T-helper 1 cell treated with Interleukin-12 subunit alpha and Interleukin-12 subunit beta and Interleukin-4 antibody, amounts not matched to agents 30 μg/mL and 1 μg/mL, for 36 hours (primary cell): ENCODE measurements at regions not wholly inside any gene's neighbourhood (a gene's known extent, or its start where the extent isn't known, plus 50 kb on each side); places are given as distances from the start of the nearest gene placed in this dataset.

Experiments
- H3K27ac Mint-ChIP-seq: one replicate; pipeline ENCODE4 v1.8.0; 2021; ENCODE audit warnings: mild to moderate bottlenecking, mixed read lengths
- H3K27me3 Mint-ChIP-seq: one replicate; pipeline ENCODE4 v1.8.0; 2021; ENCODE audit warnings: low read depth, mixed read lengths
- H3K36me3 Mint-ChIP-seq: one replicate; pipeline ENCODE4 v1.8.0; 2021; ENCODE audit warnings: low read depth, mixed read lengths
- H3K4me1 Mint-ChIP-seq: one replicate; pipeline ENCODE4 v1.8.0; 2021; ENCODE audit warnings: low read depth, mixed read lengths
- H3K4me3 Mint-ChIP-seq: one replicate; pipeline ENCODE4 v1.8.0; 2021; ENCODE audit warnings: mild to moderate bottlenecking, moderate library complexity, mixed read lengths
- H3K9me3 Mint-ChIP-seq: one replicate; pipeline ENCODE4 v1.8.0; 2021; ENCODE audit warnings: mixed read lengths

DNA sequence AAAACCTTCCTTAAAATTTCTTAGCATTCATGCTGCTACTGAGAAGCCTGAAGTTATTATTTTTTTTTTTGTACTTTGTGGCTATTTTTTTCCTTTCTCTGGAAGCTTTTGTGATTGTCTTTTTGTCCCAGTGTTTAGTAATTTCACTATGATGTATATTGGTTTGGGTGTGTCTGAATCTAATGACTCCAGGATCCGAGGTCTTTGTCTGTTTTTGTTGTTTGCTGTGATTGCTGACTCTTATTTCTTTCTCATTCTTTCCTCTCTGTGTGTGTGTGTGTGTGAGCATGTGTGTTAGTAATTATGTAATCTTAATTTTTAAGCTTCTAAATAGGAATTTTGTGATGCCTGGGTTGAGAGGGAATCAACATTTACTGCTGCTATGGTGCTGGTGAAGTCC, 152.0 kb downstream of the RAP2B start:
- no peak overlapping the region for H3K4me3 Mint-ChIP-seq
- H3K27me3 Mint-ChIP-seq, result no peaks in the 10 kb centered on the region
- H3K4me1 Mint-ChIP-seq, result peaks cover 13% of the 10 kb centered on the region
- H3K9me3 Mint-ChIP-seq, result peaks cover 8% of the 10 kb centered on the region
- H3K27ac Mint-ChIP-seq, result no peak overlapping the region
- no peaks in the 10 kb centered on the region for H3K36me3 Mint-ChIP-seq

DNA sequence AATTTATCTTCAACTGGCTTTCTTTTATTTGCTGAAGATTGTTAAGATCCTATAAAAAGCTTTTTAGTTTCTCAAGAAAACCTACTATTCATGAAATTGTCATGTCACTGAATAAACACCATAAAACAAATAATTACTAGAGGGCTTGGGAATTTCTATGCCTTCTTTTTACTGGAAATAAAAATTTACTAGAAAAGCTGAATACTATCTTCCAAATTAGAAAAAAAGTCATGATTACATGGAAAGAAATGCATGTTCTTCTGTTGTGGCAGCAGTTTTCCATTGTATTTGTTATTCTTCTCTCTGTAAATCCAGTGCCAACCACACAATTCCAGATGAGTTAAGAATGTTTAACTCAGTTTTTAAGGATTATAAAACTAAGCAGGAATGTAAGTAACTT, 153.8 kb downstream of the RAP2B start:
- Mint-ChIP-seq H3K36me3 (no peaks in the 10 kb centered on the region), H3K27me3 (no peaks in the 10 kb centered on the region), H3K4me1 (peaks cover 19% of the 10 kb centered on the region), H3K4me3 (no peak overlapping the region), H3K9me3 (peaks cover 8% of the 10 kb centered on the region), H3K27ac (no peak overlapping the region)

DNA sequence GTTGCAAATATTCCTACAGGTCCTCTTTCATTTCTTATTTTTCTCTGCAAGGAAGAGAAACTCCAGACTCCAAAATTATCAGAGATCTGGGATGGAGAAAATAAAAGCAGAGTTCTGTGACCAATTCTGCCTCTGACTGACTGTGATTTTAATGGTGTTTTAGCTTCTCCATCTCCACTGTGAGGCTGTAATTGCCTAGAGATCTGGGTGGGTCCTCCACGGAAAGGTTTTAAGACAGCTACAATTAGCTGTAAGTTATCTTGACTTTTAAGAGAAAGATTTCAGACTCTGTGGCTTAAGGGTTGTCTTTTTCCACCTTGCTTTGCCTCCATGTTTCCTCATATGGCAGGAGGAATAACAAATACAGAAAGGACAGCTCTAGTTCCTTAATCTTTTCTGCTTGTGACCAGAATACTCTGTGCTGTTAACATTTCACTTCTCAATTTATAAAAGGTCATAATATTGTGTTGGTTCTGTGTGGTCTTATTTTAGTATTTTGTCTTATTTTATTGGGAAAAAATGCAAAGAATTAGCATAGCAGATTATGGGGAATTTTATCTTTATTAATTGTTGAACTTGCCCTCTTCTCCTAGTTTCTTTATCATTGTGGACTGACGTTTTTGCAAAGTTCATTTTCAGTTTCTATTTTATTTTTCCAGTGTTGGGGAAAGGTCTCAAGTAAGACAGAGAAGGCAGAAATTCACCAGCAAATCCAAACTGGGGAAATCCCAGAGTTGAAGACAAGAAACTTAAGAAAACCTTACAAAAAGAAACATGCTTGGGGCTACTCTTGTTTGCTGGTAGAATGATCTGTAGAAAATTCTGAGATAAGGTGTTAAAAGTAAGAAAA, 157.9 kb downstream of the RAP2B start:
- H3K27ac Mint-ChIP-seq, result no peak overlapping the region
- H3K4me3 Mint-ChIP-seq, result no peak overlapping the region
- no peaks in the 10 kb centered on the region for H3K36me3 Mint-ChIP-seq
- H3K9me3 Mint-ChIP-seq, result peaks cover 4% of the 10 kb centered on the region
- H3K4me1 Mint-ChIP-seq, result peaks cover 11% of the 10 kb centered on the region
- no peaks in the 10 kb centered on the region for H3K27me3 Mint-ChIP-seq

DNA sequence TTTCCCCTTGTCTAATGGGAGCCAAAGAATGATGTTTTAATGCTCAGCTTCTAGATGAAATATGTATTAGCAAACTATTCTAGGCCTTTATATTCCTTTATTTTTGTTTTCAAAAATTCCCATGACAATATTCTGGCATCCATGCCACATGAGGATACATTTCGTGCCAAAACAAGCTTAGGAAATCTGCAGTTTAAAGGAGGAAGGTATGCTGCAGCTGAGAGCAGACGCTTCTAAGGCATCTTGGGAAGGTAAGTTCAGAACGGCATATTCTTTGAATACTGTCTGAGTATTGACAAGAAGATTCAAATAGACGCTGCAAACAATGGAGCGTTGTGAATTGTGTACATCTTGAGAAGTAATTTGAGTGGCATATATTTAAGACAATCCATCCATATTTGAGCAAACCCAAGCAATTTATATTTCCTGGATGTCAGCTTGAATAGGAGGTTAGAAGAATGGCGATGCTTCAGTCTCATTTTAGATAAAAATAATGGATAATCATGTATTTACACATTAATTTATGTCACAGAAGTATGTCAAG, 158.6 kb downstream of the RAP2B start:
- Mint-ChIP-seq H3K27ac (no peak overlapping the region), H3K4me1 (peaks cover 11% of the 10 kb centered on the region), H3K27me3 (no peaks in the 10 kb centered on the region), H3K9me3 (no peaks in the 10 kb centered on the region), H3K36me3 (no peaks in the 10 kb centered on the region), H3K4me3 (no peak overlapping the region)

DNA sequence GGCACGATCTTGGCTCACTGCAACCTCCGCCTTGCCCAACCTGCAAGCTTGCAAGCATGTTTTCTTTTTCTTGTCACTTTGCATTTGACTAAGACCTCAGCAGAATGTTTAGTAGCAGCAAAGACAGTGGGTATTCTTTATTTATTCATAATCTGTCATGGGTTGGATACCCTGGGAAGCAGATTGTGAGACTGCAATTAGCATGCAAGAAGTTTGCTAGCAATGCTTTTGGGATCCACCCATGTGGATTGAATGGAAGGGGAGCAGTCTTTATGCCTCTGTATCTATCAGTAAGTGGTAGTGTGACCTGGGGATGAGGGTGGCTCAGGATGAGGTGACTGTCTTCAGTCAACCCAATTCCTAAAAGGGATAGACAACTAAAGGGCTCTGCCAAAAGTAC, 166.7 kb downstream of the RAP2B start:
- Mint-ChIP-seq H3K9me3 (no peaks in the 10 kb centered on the region), H3K4me1 (peaks cover 1% of the 10 kb centered on the region), H3K4me3 (no peak overlapping the region), H3K27ac (no peak overlapping the region), H3K36me3 (peaks cover 2% of the 10 kb centered on the region), H3K27me3 (no peaks in the 10 kb centered on the region)

DNA sequence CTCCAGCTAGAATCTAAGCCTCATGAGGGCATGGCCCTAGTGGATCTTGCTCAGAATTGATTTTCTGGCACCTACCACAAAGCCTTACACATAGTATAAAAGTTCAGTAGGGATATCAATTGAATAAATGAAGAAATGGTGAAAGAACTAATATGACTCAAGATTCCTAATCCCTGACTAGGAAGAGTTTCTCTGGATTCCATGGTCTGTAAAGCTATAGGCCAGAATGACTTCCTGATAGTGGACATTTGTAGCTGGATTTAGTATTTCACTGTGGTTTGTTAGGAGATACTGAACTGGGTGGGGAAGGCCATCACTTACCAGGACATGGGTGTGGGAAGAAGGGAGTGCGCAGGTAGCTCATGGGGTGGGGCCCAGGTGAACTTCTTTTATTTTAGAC, 168.9 kb downstream of the RAP2B start:
- Mint-ChIP-seq H3K4me3 (no peak overlapping the region), H3K4me1 (peaks cover 1% of the 10 kb centered on the region), H3K9me3 (no peaks in the 10 kb centered on the region), H3K36me3 (peaks cover 2% of the 10 kb centered on the region), H3K27ac (no peak overlapping the region), H3K27me3 (no peaks in the 10 kb centered on the region)

DNA sequence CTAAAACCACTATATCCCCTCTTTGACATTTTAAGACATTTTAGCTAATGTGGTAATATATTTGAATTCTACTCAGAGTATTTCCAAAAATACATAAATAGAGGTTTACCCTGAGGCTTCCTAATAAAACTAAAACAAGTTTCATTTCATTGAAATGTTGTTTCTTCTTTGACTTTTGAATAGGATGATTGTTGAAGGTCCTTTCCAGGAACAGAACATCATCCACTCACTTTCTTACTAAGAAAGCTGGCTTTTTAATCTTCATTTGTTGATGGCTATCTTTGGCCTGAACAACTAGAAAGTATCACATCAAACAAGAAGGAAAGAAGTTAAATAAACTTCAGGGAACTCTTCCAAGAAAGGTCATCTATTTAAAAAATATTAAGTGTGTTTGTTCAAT, 169.7 kb downstream of the RAP2B start:
- no peaks in the 10 kb centered on the region for H3K27me3 Mint-ChIP-seq
- H3K4me3 Mint-ChIP-seq, result no peak overlapping the region
- no peak overlapping the region for H3K27ac Mint-ChIP-seq
- H3K4me1 Mint-ChIP-seq, result peaks cover 1% of the 10 kb centered on the region
- peaks cover 2% of the 10 kb centered on the region for H3K36me3 Mint-ChIP-seq
- H3K9me3 Mint-ChIP-seq, result no peaks in the 10 kb centered on the region

DNA sequence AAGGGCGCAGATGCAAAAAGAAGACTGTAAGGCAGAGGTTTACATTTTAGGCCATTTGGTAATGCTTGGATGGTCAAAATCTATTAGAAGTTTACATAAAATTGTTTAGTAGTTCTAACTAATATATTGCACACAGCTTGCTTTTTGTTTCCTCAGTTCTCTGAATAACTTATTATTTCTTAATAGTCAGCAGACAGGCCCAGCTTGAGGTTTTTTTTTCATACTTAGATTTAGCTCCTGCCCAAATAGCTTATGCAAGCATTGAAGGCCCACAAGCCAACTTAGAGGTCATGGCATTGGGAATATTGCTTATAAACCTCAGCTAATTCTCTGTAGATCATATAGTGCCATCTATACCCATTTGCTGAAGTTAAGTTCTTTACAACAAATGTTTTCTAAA, 172.5 kb downstream of the RAP2B start:
- Mint-ChIP-seq H3K4me3 (no peak overlapping the region), H3K9me3 (no peaks in the 10 kb centered on the region)

DNA sequence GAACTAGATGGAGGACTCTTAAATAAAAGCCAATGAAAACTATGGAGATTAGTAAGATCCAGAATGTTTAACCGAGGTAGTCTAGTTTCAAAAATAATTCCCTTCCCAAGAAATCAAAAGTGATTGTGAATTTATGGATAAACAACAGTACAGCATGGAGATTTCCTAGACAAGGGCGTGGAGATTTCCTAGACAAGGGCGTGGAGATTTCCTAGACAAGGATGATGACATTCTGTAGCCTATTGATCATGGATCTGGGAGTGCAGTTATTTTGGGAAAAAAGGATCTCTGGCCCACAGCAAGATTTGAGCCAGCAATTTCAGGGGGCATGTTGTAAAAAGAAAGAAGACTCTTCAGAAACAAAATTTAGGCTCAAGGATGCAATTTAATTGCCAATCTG, 175.3 kb downstream of the RAP2B start:
- Mint-ChIP-seq H3K36me3 (no peaks in the 10 kb centered on the region), H3K4me3 (no peak overlapping the region), H3K9me3 (peaks cover 13% of the 10 kb centered on the region), H3K4me1 (peaks cover 5% of the 10 kb centered on the region), H3K27me3 (no peaks in the 10 kb centered on the region), H3K27ac (no peak overlapping the region)

More for the DNA sequence above, 172.5 kb downstream of the RAP2B start:
- H3K4me1 Mint-ChIP-seq, result peaks cover 5% of the 10 kb centered on the region
- peaks cover 2% of the 10 kb centered on the region for H3K36me3 Mint-ChIP-seq
- no peak overlapping the region for H3K27ac Mint-ChIP-seq
- H3K27me3 Mint-ChIP-seq, result no peaks in the 10 kb centered on the region

DNA sequence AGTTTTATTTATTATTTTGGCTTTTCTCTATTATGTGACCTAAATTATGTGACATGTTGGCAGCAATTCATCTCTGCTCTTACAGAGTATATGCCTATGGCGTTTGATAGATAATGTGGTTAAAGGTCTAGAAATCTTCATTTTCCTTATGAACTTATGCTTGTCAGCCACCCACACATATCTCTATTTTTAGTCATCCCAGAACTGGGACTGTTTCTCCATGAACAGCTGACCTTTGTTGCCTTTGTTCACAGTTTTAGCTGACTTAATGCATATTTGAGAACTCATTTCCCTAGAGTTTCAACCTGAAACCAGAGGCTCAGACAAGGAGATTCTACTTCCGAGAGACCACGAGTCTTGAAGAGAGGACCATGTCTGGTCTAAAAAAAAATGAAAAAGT, 176.5 kb downstream of the RAP2B start:
- no peak overlapping the region for H3K27ac Mint-ChIP-seq
- H3K27me3 Mint-ChIP-seq, result no peaks in the 10 kb centered on the region
- H3K4me1 Mint-ChIP-seq, result peaks cover 4% of the 10 kb centered on the region
- no peak overlapping the region for H3K4me3 Mint-ChIP-seq
- no peaks in the 10 kb centered on the region for H3K36me3 Mint-ChIP-seq
- H3K9me3 Mint-ChIP-seq, result peaks cover 13% of the 10 kb centered on the region

DNA sequence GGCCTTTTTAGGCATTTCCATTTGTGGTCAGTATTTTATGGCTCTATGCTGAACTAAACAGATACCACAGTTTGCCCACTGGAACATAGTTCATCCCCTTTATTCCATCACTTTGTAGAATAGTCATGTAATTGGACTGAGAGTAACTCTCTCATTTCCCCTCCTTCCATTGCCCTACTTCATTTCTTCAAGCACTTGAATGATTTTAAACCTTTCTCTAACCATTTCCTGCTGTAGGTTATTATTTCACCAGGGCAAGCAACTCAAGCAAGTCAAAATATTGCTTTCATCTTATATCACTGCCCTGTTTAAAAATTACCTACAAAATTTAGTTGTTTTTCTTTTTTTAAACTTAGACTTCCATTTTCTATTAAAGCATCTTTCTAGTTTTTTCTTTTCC, 177.0 kb downstream of the RAP2B start:
- Mint-ChIP-seq H3K27me3 (no peaks in the 10 kb centered on the region), H3K4me1 (peaks cover 4% of the 10 kb centered on the region), H3K4me3 (no peak overlapping the region), H3K27ac (no peak overlapping the region), H3K36me3 (no peaks in the 10 kb centered on the region), H3K9me3 (peaks cover 13% of the 10 kb centered on the region)

DNA sequence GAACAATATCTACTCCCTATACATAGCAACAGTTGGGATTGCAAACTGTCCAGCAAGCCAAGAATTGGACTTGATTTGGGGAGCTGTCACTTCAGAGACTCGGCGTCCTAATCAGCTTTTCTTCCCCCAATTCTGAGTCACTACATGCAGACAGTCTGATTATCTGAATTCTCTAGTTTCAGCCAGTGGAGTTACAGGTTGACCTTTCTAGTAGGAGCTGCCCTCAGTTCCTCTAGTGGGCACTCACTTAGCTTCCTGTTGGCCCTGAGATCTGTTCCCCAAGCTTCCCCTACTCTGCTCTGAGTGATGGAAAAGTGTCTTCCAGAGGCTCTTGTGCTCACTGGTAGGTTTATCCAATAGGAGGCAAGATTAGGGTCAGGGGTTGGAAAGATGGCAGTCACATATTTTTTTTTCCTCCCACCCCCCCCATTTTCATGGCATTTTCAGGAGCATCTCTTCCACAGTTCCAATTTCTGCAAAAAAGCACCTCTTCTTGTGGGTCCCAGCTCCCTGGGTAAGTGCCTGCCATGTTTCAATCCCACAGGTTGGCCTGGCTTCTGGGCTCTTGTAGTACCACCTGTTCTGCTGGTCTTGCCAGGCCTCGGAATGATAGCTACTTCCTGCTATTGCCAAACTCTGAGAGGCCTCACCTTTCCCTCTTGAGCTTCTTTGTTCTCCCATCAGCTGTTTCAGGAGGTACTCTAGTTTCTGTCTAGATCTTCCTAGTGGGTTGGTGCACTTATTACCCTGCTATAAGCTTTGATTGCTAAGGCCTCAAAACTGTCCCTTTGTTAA, 182.2 kb downstream of the RAP2B start:
- H3K27me3 Mint-ChIP-seq, result no peaks in the 10 kb centered on the region
- peaks cover 13% of the 10 kb centered on the region for H3K9me3 Mint-ChIP-seq
- H3K4me3 Mint-ChIP-seq, result no peak overlapping the region
- H3K36me3 Mint-ChIP-seq, result no peaks in the 10 kb centered on the region
- no peak overlapping the region for H3K27ac Mint-ChIP-seq
- H3K4me1 Mint-ChIP-seq, result no peaks in the 10 kb centered on the region

DNA sequence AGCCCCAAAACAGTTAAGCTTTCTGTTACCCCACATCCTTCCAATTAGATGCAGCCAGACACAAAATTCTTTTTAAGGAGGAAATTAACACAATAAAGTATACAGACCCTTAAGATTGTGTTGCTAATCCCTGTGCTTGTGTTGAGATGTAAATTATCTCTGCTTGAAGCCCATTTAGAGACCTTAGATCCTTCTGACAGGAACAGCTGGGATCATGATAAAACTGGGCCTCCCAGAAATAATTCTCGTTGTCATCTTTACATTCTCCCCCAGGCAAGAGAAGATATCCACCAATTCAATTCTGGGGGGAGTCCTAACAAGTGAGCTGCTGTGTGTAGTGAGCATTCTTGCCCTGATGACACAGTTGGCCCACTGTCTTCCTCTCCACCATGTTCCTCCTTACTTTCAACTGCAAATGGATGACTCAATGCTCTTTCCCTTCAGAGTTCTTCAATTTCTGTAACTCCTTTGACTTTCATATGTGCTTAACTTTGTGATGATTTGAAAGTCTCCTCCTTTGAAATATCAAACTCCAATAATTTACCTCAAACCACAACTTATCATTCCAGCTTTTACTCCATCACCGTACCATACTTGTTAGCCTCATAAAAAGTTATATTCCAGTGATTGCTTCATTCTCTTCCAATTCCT, 186.6 kb downstream of the RAP2B start:
- H3K27ac Mint-ChIP-seq, result no peak overlapping the region
- H3K4me3 Mint-ChIP-seq, result no peak overlapping the region
- H3K4me1 Mint-ChIP-seq, result no peaks in the 10 kb centered on the region

DNA sequence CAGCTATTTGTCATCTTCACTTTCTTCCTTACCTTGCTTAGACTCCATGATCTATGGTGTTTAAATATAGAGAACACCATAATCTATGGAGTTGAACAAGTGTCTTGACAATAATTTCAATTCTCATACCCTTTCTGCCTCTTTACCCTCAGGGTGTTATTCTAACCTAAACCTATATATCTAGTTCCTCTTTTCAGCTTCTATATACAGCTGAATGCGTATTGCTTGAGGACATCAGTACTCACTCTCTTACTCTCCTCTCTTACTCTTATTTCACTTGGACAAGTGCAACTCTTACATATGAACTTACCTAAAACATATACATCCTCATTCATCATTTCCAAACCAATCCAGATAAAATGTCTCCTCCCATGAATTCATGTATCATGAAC, 187.1 kb downstream of the RAP2B start:
- no peaks in the 10 kb centered on the region for H3K9me3 Mint-ChIP-seq
- no peaks in the 10 kb centered on the region for H3K27me3 Mint-ChIP-seq
- H3K4me1 Mint-ChIP-seq, result no peaks in the 10 kb centered on the region
- no peak overlapping the region for H3K4me3 Mint-ChIP-seq
- no peaks in the 10 kb centered on the region for H3K36me3 Mint-ChIP-seq
- H3K27ac Mint-ChIP-seq, result no peak overlapping the region

More for the DNA sequence above, 186.6 kb downstream of the RAP2B start:
- Mint-ChIP-seq H3K27me3 (no peaks in the 10 kb centered on the region), H3K9me3 (no peaks in the 10 kb centered on the region), H3K36me3 (no peaks in the 10 kb centered on the region)
